Caco-2 (cell line): ENCODE measurements at regions not wholly inside any gene's neighbourhood (a gene's known extent, or its start where the extent isn't known, plus 50 kb on each side); places are given as distances from the start of the nearest gene placed in this dataset.

Experiments used
- BruUV-seq: library from RNA; stranded (reverse); fragments of 400-500 nt; replicated peaks from 2 replicates; lab custom pipeline; 2021; lab: Mats Ljungman, UMichigan
- CTCF ChIA-PET: fragments of 300-600 bp; sonication (Branson Sonifier 250); formaldehyde crosslinking; loops from one replicate; lab custom pipeline; 2022; ENCODE audit warnings: antibody characterized with exemption; lab: Charles Lee
- POLR2A ChIA-PET: fragments of 300-600 bp; sonication (Branson Sonifier 250); formaldehyde crosslinking; loops from one replicate; lab custom pipeline; 2022; ENCODE audit warnings: antibody characterized with exemption; lab: Charles Lee
- DNase-seq, 2 experiments: peaks; one replicate each; pipeline versions ENCODE4 v3.0.0 to v3.0.0-alpha.2; 2020 to 2022
- H3K27me3 ChIP-seq: replicated peaks from 2 replicates; pipeline ENCODE4 v1.6.0; 2011; ENCODE audit warnings: low read length; ENCODE audit not compliant: control insufficient read depth, insufficient read depth
- H3K36me3 ChIP-seq: 2 replicates; pipeline ENCODE4 v1.5.1; 2011; ENCODE audit warnings: low read length; ENCODE audit not compliant: control insufficient read depth, insufficient read depth
- H3K4me1 ChIP-seq: fragments of 250-450 bp; sonication (Bioruptor Pico); 2 replicates; pipeline ENCODE4 v1.5.1; 2020; ENCODE audit warnings: mild to moderate bottlenecking
- H3K4me3 ChIP-seq: 2 replicates; pipeline ENCODE4 v1.5.1; 2011; ENCODE audit warnings: low read depth, mild to moderate bottlenecking, control low read depth, low read length
- H3K9me3 ChIP-seq: fragments of 250-450 bp; sonication (Bioruptor Pico); 2 replicates; pipeline ENCODE4 v1.5.1; 2020; ENCODE audit warnings: mild to moderate bottlenecking, moderate library complexity
- H3K27ac Mint-ChIP-seq: one replicate; pipeline ENCODE4 v1.8.0; 2022; ENCODE audit warnings: mixed read lengths; ENCODE audit not compliant: unreplicated experiment
- H3K27me3 Mint-ChIP-seq: one replicate; pipeline ENCODE4 v1.8.0; 2022; ENCODE audit warnings: mixed read lengths; ENCODE audit not compliant: insufficient read depth, unreplicated experiment
- H3K36me3 Mint-ChIP-seq: one replicate; pipeline ENCODE4 v1.8.0; 2022; ENCODE audit warnings: mild to moderate bottlenecking, mixed read lengths; ENCODE audit not compliant: insufficient read depth, unreplicated experiment
- H3K4me1 Mint-ChIP-seq: one replicate; pipeline ENCODE4 v1.8.0; 2022; ENCODE audit warnings: low read depth, mixed read lengths; ENCODE audit not compliant: unreplicated experiment
- H3K4me3 Mint-ChIP-seq: one replicate; pipeline ENCODE4 v1.8.0; 2022; ENCODE audit warnings: mild to moderate bottlenecking, moderate library complexity, mixed read lengths; ENCODE audit not compliant: unreplicated experiment
- H3K9me3 Mint-ChIP-seq: one replicate; pipeline ENCODE4 v1.8.0; 2022; ENCODE audit warnings: mixed read lengths; ENCODE audit not compliant: unreplicated experiment
- intact Hi-C: fragments of 100-400 bp; cut with micrococcal nuclease; formaldehyde crosslinking; loops from one replicate; pipeline ENCODE4 v1.10.0; 2022; ENCODE audit not compliant: unreplicated experiment
- TF ChIP-seq, protein P1 (sequence below), 2 experiments: fragments of 200-600 bp in 1 of 2; IDR thresholded peaks; 1 replicate in 1 of 2; 2 replicates in 1 of 2; pipeline versions ENCODE4 v1.5.1 to v1.8.0; 2011 to 2022; ENCODE audit warnings: antibody characterized with exemption in 1 of 2, control low read depth in 1 of 2, inconsistent platforms in 1 of 2, low read depth in 1 of 2, low read length in 1 of 2, mild to moderate bottlenecking in 1 of 2, moderate library complexity in 1 of 2; ENCODE audit not compliant: insufficient read depth in 1 of 2, severe bottlenecking in 1 of 2, unreplicated experiment in 1 of 2

DNA sequence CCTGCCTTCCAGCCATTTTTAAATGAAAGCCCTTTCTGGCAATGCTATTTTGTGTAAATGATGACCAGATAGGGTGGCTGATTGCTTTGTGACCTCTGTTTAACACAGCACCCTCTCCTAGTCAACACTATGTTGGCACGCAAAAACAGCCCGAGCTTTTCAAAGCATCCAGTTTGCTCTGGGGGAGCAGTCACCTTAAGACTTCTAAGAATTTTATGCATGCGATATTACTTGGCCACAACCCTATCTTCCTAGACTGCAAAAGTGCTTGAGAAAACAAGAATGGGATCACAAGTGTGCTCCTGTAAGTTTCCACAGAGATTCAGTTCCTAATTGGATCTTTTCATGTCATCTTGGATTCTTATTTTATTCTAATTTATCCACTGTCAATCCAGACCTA lies 294.1 kb downstream of the ATPSCKMT start:
- Histone ChIP-seq H3K4me3 (no peak overlapping the region), H3K9me3 (no peaks in the 10 kb centered on the region), H3K27me3 (no peaks in the 10 kb centered on the region; the same call in 1 of the 2 replicates), H3K36me3 (no peaks in the 10 kb centered on the region), H3K4me1 (no peaks in the 10 kb centered on the region)
- DNase-seq, result no peak
- Mint-ChIP-seq H3K4me1 (no peaks in the 10 kb centered on the region), H3K4me3 (no peak overlapping the region), H3K27me3 (no peaks in the 10 kb centered on the region), H3K9me3 (no peaks in the 10 kb centered on the region), H3K27ac (no peak overlapping the region), H3K36me3 (no peaks in the 10 kb centered on the region)
- CTCF ChIA-PET, result no interaction called here
- POLR2A ChIA-PET, result no interaction called here
- no TSS peak for BruUV-seq
- intact Hi-C loops, result no loop called here
- TF ChIP-seq, protein P1, sequence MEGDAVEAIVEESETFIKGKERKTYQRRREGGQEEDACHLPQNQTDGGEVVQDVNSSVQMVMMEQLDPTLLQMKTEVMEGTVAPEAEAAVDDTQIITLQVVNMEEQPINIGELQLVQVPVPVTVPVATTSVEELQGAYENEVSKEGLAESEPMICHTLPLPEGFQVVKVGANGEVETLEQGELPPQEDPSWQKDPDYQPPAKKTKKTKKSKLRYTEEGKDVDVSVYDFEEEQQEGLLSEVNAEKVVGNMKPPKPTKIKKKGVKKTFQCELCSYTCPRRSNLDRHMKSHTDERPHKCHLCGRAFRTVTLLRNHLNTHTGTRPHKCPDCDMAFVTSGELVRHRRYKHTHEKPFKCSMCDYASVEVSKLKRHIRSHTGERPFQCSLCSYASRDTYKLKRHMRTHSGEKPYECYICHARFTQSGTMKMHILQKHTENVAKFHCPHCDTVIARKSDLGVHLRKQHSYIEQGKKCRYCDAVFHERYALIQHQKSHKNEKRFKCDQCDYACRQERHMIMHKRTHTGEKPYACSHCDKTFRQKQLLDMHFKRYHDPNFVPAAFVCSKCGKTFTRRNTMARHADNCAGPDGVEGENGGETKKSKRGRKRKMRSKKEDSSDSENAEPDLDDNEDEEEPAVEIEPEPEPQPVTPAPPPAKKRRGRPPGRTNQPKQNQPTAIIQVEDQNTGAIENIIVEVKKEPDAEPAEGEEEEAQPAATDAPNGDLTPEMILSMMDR (IDR thresholded peaks at IDR 0.05; ENCODE audit: insufficient read depth in 1 of 2, low read depth in 1 of 2, low read length in 1 of 2, severe bottlenecking in 1 of 2, unreplicated experiment in 1 of 2), result no peak

DNA sequence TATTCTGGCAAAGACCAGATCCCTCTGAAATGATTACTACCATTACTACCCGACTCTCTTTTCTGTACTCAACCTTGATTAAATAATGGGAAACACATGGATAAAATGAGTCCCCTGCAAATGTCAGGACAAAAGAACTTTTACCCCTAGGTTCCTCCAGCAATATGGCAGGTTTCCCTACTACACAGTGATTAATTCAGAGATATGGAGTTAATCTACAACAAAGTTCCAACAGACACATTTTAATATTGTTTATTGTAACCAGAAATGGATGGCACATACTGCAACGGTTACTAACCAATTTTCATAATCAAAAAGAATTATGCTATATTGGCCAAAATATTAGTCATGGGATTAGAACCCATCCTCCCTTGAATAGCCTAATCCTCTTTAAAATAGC lies 294.8 kb downstream of the ATPSCKMT start:
- H3K36me3 ChIP-seq, result no peaks in the 10 kb centered on the region
- no TSS peak for BruUV-seq
- H3K4me1 Mint-ChIP-seq, result no peaks in the 10 kb centered on the region
- DNase-seq, result no peak
- no peaks in the 10 kb centered on the region for H3K4me1 ChIP-seq
- intact Hi-C loops, result no loop called here
- H3K4me3 ChIP-seq, result no peak overlapping the region
- H3K9me3 Mint-ChIP-seq, result no peaks in the 10 kb centered on the region
- no peaks in the 10 kb centered on the region for H3K9me3 ChIP-seq
- TF ChIP-seq, protein P1 (IDR thresholded peaks at IDR 0.05; ENCODE audit: insufficient read depth in 1 of 2, low read depth in 1 of 2, low read length in 1 of 2, severe bottlenecking in 1 of 2, unreplicated experiment in 1 of 2), result no peak
- POLR2A ChIA-PET, result no interaction called here
- no peak overlapping the region for H3K27ac Mint-ChIP-seq
- H3K27me3 ChIP-seq, result no peaks in the 10 kb centered on the region; the same call in 1 of the 2 replicates
- H3K36me3 Mint-ChIP-seq, result no peaks in the 10 kb centered on the region
- CTCF ChIA-PET, result no interaction called here
- no peaks in the 10 kb centered on the region for H3K27me3 Mint-ChIP-seq
- H3K4me3 Mint-ChIP-seq, result no peak overlapping the region

DNA sequence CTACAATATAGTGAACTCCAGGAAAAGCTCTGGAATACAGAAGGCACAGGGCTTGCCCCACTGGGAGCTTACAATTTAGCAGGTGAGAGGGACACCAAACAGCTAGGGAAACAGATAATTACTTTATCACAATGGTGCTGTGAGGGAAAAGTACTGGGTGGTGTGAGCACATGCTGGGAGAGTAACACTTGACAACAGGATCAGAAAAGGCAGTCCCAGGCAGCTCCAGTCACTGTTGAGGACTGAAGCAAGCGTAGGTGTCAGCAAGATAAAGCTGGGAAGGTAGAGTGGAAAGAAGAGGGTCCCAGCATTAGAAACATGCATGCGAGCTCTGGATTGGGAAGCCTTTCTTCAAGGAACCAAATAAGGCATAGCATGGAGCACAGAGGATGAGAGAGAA lies 296.0 kb downstream of the ATPSCKMT start:
- POLR2A ChIA-PET, result no interaction called here
- Histone ChIP-seq H3K36me3 (no peaks in the 10 kb centered on the region), H3K27me3 (no peaks in the 10 kb centered on the region; the same call in 1 of the 2 replicates), H3K9me3 (no peaks in the 10 kb centered on the region), H3K4me1 (no peaks in the 10 kb centered on the region), H3K4me3 (no peak overlapping the region)
- H3K27me3 Mint-ChIP-seq, result no peaks in the 10 kb centered on the region
- no peak overlapping the region for H3K27ac Mint-ChIP-seq
- no peak overlapping the region for H3K4me3 Mint-ChIP-seq
- TF ChIP-seq, protein P1 (IDR thresholded peaks at IDR 0.05; ENCODE audit: insufficient read depth in 1 of 2, low read depth in 1 of 2, low read length in 1 of 2, severe bottlenecking in 1 of 2, unreplicated experiment in 1 of 2), result no peak
- intact Hi-C loops, result no loop called here
- no peaks in the 10 kb centered on the region for H3K9me3 Mint-ChIP-seq
- H3K36me3 Mint-ChIP-seq, result no peaks in the 10 kb centered on the region
- BruUV-seq, result no TSS peak
- H3K4me1 Mint-ChIP-seq, result no peaks in the 10 kb centered on the region
- CTCF ChIA-PET, result no interaction called here
- DNase-seq, result no peak
